HepG2 (cell line): ENCODE measurements at regions not wholly inside any gene's neighbourhood (a gene's known extent, or its start where the extent isn't known, plus 50 kb on each side); places are given as distances from the start of the nearest gene placed in this dataset.

Experiments
- ATAC-seq: fragments of 200-7000 bp; cut with Tn5 transposase; 3 replicates; pipeline ENCODE4 v1.9.1; 2020; ENCODE audit warnings: mild to moderate bottlenecking, moderate library complexity
- BruUV-seq: library from RNA; stranded (reverse); fragments of 400-500 nt; replicated peaks from 2 replicates; lab custom pipeline; 2021; lab: Mats Ljungman, UMichigan
- CTCF ChIA-PET: fragments of 300-600 bp; formaldehyde crosslinking; extraction: SDS; loops from one replicate; lab custom pipeline; 2021; ENCODE audit warnings: low total read pairs, inconsistent platforms, low intra/inter-chr PET ratio; lab: Yijun Ruan, JAX
- POLR2A ChIA-PET: fragments of 350-600 bp; sonication (Branson Sonifier 250); formaldehyde crosslinking; loops from one replicate; lab custom pipeline; 2020; ENCODE audit warnings: antibody characterized with exemption, inconsistent platforms; lab: Yijun Ruan, JAX
- DNase-seq: peaks from one replicate; pipeline ENCODE4 v3.0.0-alpha.2; 2015; ENCODE audit warnings: low spot score
- FAIRE-seq: peaks from 3 replicates; lab custom pipeline; 2011; peaks lifted over from hg19 to GRCh38; lab: Jason Lieb, UNC
- H2AFZ ChIP-seq: one replicate; pipeline ENCODE4 v1.6.1; 2011; ENCODE audit warnings: low read length, inconsistent platforms
- H3K27ac ChIP-seq: fragments of 300-600 bp; 3 replicates; pipeline ENCODE4 v1.8.0; 2011; ENCODE audit warnings: mixed run types, mild to moderate bottlenecking, mixed read lengths, low read length, inconsistent platforms; ENCODE audit not compliant: insufficient read depth; ENCODE audit errors: extremely low read length
- H3K27me3 ChIP-seq, 2 experiments: fragments of 200-600 bp in 1 of 2; 2 replicates in 1 of 2; 3 replicates in 1 of 2; pipeline versions ENCODE4 v1.6.0 to v1.8.0; 2011; ENCODE audit warnings: low read length in 2 of 2, mild to moderate bottlenecking in 2 of 2, moderate library complexity in 2 of 2, inconsistent platforms in 1 of 2; ENCODE audit not compliant: insufficient read depth in 2 of 2, control insufficient read depth in 1 of 2
- H3K36me3 ChIP-seq, 2 experiments: fragments of 200-600 bp in 1 of 2; replicated peaks in 1 of 2; 2 replicates in 1 of 2; 3 replicates in 1 of 2; pipeline versions ENCODE4 v1.5.1 to v1.8.0; 2011; ENCODE audit warnings: low read length in 2 of 2, inconsistent platforms in 1 of 2; ENCODE audit not compliant: insufficient read depth in 2 of 2, control insufficient read depth in 1 of 2
- H3K4me1 ChIP-seq: 2 replicates; pipeline ENCODE4 v1.5.1; 2012; ENCODE audit warnings: low read length, inconsistent platforms; ENCODE audit not compliant: insufficient read depth
- H3K4me2 ChIP-seq: 2 replicates; pipeline ENCODE4 v1.6.0; 2011; ENCODE audit warnings: low read depth, low read length, inconsistent platforms
- H3K4me3 ChIP-seq, 3 experiments: fragments of 200-600 bp in 1 of 3; sonication (generic), shearing (Covaris generic) in 1 of 3; replicated peaks in 1 of 3; 2 replicates each; pipeline ENCODE4 v1.5.1; 2011 to 2016; ENCODE audit warnings: low read length in 3 of 3, inconsistent platforms in 2 of 3, low read depth in 2 of 3, mild to moderate bottlenecking in 2 of 3, control low read depth in 1 of 3, mixed read lengths in 1 of 3; ENCODE audit not compliant: insufficient read depth in 1 of 3
- H3K79me2 ChIP-seq: one replicate; pipeline ENCODE4 v1.6.1; 2011; ENCODE audit warnings: low read length, inconsistent platforms; ENCODE audit not compliant: insufficient read depth
- H3K9ac ChIP-seq: 2 replicates; pipeline ENCODE4 v1.6.0; 2011; ENCODE audit warnings: mild to moderate bottlenecking, low read depth, low read length, inconsistent platforms; ENCODE audit not compliant: insufficient read depth
- H3K9me3 ChIP-seq: 2 replicates; pipeline ENCODE4 v1.5.1; 2012; ENCODE audit warnings: mild to moderate bottlenecking, low read length
- H4K20me1 ChIP-seq: 2 replicates; pipeline ENCODE4 v1.6.0; 2011; ENCODE audit warnings: inconsistent platforms, mild to moderate bottlenecking, low read length, moderate library complexity; ENCODE audit not compliant: insufficient read depth
- BHLHE40 ChIP-seq: IDR thresholded peaks from 2 replicates; pipeline ENCODE4 v1.6.1; 2011; ENCODE audit warnings: low read length, improper control_type of control experiment
- PCBP2 ChIP-seq: fragments of 200-400 bp; formaldehyde crosslinking; optimal IDR thresholded peaks from 2 replicates; pipeline ENCODE3; 2018; ENCODE audit warnings: low read length, low read depth; ENCODE audit not compliant: poor library complexity, severe bottlenecking
- REL ChIP-seq: sonication (generic); formaldehyde crosslinking; conservative IDR thresholded peaks from 2 replicates; pipeline ENCODE4 v1.8.0; 2022; ENCODE audit warnings: mild to moderate bottlenecking, missing genetic modification reagents, moderate library complexity
- TCF7L2 ChIP-seq: IDR thresholded peaks from 2 replicates; pipeline ENCODE4 v1.6.1; 2011; ENCODE audit warnings: mild to moderate bottlenecking, low read depth, low read length, moderate library complexity
- ZC3H4 ChIP-seq: sonication (generic); formaldehyde crosslinking; IDR thresholded peaks from 2 replicates; pipeline ENCODE4 v1.4.0; 2020; ENCODE audit warnings: missing genetic modification reagents, borderline replicate concordance
- ZNF496 ChIP-seq: sonication (generic); formaldehyde crosslinking; IDR thresholded peaks from 2 replicates; pipeline ENCODE4 v1.8.1; 2023; ENCODE audit warnings: mild to moderate bottlenecking, moderate library complexity, missing genetic modification reagents; ENCODE audit not compliant: insufficient replicate concordance
- ZSCAN21 ChIP-seq: sonication (generic); formaldehyde crosslinking; IDR thresholded peaks from 2 replicates; pipeline ENCODE4 v1.8.0; 2022; ENCODE audit warnings: mild to moderate bottlenecking, missing genetic modification reagents, moderate library complexity, borderline replicate concordance
- WGBS: methylation state at CpG from one replicate; pipeline ENCODE4 v1.1.6; 2017; ENCODE audit warnings: low lambda C conversion rate; 5-methylcytosine and 5-hydroxymethylcytosine counted together
- in situ Hi-C: cut with HindIII; loops from 2 replicates; pipeline ENCODE4 v1.10.0; 2017; ENCODE audit warnings: low pct_unique_long_range_greater_than_20kb; ENCODE audit not compliant: extremely low pct_ligation_motif_present
- intact Hi-C: fragments of 100-400 bp; cut with micrococcal nuclease; formaldehyde crosslinking; loops from one replicate; pipeline ENCODE4 v1.10.0; 2022; ENCODE audit not compliant: unreplicated experiment

GRCh38 chr4:32003548-32003947 is 1283.4 kb downstream of the PCDH7 start:
- intact Hi-C loops = no loop called here
- Histone ChIP-seq H3K79me2 (no peaks in the 10 kb centered on the region), H3K27ac (no peak overlapping the region), H3K27me3 (no peaks in the 10 kb centered on the region), H3K4me3 (no peak overlapping the region), H2AFZ (no peak overlapping the region), H3K9ac (no peak overlapping the region), H4K20me1 (no peaks in the 10 kb centered on the region), H3K36me3 (no peaks in the 10 kb centered on the region), H3K4me2 (no peak overlapping the region), H3K9me3 (peaks cover 11% of the 10 kb centered on the region), H3K4me1 (no peaks in the 10 kb centered on the region)
- TF ChIP-seq PCBP2 (no peak), TCF7L2 (no peak), ZNF496 (no peak), REL (no peak), ZC3H4 (no peak)
- ATAC-seq = no peak
- CTCF ChIA-PET = no interaction called here
- POLR2A ChIA-PET = no interaction called here
- DNase-seq = no peak
- FAIRE-seq = no peak
- BruUV-seq = no TSS peak
- WGBS = 56% methylated on average over 1 of the region's 1 CpG
- in situ Hi-C loops = no loop called here

- WGBS = 100% methylated on average over 1 of the region's 3 CpGs
- Histone ChIP-seq H3K36me3 (no peaks in the 10 kb centered on the region), H3K27me3 (no peaks in the 10 kb centered on the region), H3K9ac (no peak overlapping the region), H4K20me1 (no peaks in the 10 kb centered on the region), H3K27ac (no peak overlapping the region), H3K4me3 (no peak overlapping the region), H3K9me3 (peaks cover 16% of the 10 kb centered on the region), H3K4me2 (no peak overlapping the region), H2AFZ (no peak overlapping the region), H3K79me2 (no peaks in the 10 kb centered on the region), H3K4me1 (no peaks in the 10 kb centered on the region)
- ATAC-seq (no peak), FAIRE-seq (no peak), DNase-seq (no peak)
- no TSS peak for BruUV-seq
- POLR2A ChIA-PET = no interaction called here
- CTCF ChIA-PET = no interaction called here
- in situ Hi-C loops = no loop called here
- intact Hi-C loops = no loop called here
- TF ChIP-seq ZSCAN21 (no peak), BHLHE40 (0 out of 2 replicates have a peak, but pooled peaks have one; percentile 25)
These were observed 1290.1 kb downstream of the PCDH7 start for GRCh38 chr4:32010221-32010620.
